ENCODE measurements at regions not wholly inside any gene's neighbourhood (a gene's known extent, or its start where the extent isn't known, plus 50 kb on each side); places are given as distances from the start of the nearest gene placed in this dataset.

DNA sequence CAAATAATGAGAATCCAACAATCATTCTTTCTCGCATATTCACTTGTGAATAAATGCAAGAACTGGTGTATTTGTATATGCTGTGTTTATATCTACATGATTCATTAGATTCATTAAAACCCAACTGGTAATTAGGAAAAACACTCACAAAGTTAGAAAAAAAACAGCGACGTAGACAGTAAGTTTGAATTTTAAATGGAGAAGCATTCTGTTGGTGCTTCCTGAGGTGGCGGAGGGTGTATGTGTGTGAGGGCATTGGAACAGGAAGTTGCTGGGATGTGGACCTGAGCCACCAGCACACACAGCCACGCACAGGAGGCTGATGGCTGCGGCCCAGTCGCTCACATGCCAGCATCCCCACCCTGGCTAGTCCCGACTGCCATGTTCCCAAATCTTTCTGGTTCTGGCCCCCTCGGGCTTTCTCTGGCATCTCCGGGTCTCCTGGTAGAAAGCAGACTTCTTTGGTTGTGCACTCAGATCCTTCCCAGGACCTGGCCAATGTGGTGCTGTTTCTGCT, 121.6 kb upstream of the IRF2BP2 start:
- Histone ChIP-seq H3K4me3 (ENCODE audit: low read length) (no peak overlapping the region), H3K79me2 (replicated peaks; ENCODE audit: insufficient read depth, low read length) (no peaks in the 10 kb centered on the region), H3K9me2 (ENCODE audit: insufficient read depth, low read length) (no peaks in the 10 kb centered on the region), H3K27ac (ENCODE audit: low read length) (no peak overlapping the region), H3K36me3 (ENCODE audit: insufficient read depth, low read length) (no peaks in the 10 kb centered on the region), H4K20me1 (ENCODE audit: insufficient read depth) (no peaks in the 10 kb centered on the region), H3K9me3 (ENCODE audit: low read length) (no peaks in the 10 kb centered on the region), H3K4me2 (ENCODE audit: low read length) (no peak overlapping the region), H3K9ac (ENCODE audit: low read length) (no peak overlapping the region), H3F3A (ENCODE audit: insufficient read depth, low read length, poor library complexity, severe bottlenecking) (peaks cover 7% of the 10 kb centered on the region), H2AFZ (ENCODE audit: low read depth, low read length) (no peak overlapping the region), H3K27me3 (ENCODE audit: insufficient read depth, low read depth, low read length) (no peaks in the 10 kb centered on the region)
- TF ChIP-seq, protein P1, sequence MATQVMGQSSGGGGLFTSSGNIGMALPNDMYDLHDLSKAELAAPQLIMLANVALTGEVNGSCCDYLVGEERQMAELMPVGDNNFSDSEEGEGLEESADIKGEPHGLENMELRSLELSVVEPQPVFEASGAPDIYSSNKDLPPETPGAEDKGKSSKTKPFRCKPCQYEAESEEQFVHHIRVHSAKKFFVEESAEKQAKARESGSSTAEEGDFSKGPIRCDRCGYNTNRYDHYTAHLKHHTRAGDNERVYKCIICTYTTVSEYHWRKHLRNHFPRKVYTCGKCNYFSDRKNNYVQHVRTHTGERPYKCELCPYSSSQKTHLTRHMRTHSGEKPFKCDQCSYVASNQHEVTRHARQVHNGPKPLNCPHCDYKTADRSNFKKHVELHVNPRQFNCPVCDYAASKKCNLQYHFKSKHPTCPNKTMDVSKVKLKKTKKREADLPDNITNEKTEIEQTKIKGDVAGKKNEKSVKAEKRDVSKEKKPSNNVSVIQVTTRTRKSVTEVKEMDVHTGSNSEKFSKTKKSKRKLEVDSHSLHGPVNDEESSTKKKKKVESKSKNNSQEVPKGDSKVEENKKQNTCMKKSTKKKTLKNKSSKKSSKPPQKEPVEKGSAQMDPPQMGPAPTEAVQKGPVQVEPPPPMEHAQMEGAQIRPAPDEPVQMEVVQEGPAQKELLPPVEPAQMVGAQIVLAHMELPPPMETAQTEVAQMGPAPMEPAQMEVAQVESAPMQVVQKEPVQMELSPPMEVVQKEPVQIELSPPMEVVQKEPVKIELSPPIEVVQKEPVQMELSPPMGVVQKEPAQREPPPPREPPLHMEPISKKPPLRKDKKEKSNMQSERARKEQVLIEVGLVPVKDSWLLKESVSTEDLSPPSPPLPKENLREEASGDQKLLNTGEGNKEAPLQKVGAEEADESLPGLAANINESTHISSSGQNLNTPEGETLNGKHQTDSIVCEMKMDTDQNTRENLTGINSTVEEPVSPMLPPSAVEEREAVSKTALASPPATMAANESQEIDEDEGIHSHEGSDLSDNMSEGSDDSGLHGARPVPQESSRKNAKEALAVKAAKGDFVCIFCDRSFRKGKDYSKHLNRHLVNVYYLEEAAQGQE (IDR thresholded peaks at IDR 0.05; ENCODE audit: borderline replicate concordance), result no peak
- TF ChIP-seq RAD21 (conservative IDR thresholded peaks at IDR 0.05) (no peak), MXI1 (conservative IDR thresholded peaks at IDR 0.05; ENCODE audit: poor library complexity, severe bottlenecking) (no peak), EZH2 (IDR thresholded peaks at IDR 0.05; ENCODE audit: borderline replicate concordance, insufficient read depth, low read length, poor library complexity, severe bottlenecking) (no peak), TAF1 (IDR thresholded peaks at IDR 0.05; ENCODE audit: low read depth) (no peak), EP300 (conservative IDR thresholded peaks at IDR 0.05; ENCODE audit: poor library complexity, severe bottlenecking) (no peak), POLR2AphosphoS5 (IDR thresholded peaks at IDR 0.05) (no peak), SMC3 (conservative IDR thresholded peaks at IDR 0.05; ENCODE audit: poor library complexity) (no peak)
- TF ChIP-seq, protein P2, sequence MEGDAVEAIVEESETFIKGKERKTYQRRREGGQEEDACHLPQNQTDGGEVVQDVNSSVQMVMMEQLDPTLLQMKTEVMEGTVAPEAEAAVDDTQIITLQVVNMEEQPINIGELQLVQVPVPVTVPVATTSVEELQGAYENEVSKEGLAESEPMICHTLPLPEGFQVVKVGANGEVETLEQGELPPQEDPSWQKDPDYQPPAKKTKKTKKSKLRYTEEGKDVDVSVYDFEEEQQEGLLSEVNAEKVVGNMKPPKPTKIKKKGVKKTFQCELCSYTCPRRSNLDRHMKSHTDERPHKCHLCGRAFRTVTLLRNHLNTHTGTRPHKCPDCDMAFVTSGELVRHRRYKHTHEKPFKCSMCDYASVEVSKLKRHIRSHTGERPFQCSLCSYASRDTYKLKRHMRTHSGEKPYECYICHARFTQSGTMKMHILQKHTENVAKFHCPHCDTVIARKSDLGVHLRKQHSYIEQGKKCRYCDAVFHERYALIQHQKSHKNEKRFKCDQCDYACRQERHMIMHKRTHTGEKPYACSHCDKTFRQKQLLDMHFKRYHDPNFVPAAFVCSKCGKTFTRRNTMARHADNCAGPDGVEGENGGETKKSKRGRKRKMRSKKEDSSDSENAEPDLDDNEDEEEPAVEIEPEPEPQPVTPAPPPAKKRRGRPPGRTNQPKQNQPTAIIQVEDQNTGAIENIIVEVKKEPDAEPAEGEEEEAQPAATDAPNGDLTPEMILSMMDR (IDR thresholded peaks at IDR 0.05; ENCODE audit: poor library complexity, severe bottlenecking), result no peak

DNA sequence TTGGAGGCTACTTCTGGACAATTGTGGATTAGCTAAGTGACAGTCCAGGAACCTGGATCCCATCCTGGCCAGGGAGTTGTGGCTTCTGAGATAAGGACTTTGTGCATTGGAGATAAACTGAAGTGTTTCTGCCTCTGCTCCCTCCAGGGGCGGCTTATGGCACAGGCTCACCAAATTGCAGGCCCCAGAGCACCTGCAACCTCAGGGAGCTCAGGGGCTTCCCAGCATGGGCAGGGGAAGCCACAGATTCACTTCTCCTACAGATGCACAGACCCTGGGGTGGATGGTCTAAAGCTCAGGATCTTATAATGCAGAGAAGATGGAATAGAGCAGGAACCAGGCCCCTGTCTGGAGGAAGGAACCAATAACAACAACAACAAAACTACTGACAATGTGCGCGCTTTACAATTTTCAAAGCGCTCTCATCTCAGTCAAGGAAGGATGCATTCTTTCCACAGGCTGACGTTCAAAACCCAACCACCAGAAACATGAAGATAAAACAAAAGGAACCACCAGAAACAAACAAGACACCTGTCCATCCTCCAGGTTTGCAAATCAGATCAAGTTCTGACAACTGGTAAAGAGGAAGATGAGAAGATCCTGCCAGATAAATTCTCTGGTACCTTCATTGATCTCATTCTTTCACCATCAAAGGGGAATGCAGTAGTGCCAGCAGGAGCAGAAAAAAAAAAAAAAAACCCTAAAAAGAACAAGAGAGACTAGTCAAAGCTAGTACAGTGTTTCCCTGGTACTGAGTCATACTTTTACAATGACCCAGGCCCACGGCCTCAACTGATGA, 121.0 kb upstream of the IRF2BP2 start:
- Histone ChIP-seq H3K4me2 (ENCODE audit: low read length) (no peak overlapping the region), H3K27me3 (ENCODE audit: insufficient read depth, low read depth, low read length) (no peaks in the 10 kb centered on the region), H3K9me2 (ENCODE audit: insufficient read depth, low read length) (no peaks in the 10 kb centered on the region), H3K9me3 (ENCODE audit: low read length) (no peaks in the 10 kb centered on the region), H3K79me2 (replicated peaks; ENCODE audit: insufficient read depth, low read length) (no peaks in the 10 kb centered on the region), H4K20me1 (ENCODE audit: insufficient read depth) (no peaks in the 10 kb centered on the region), H3K36me3 (ENCODE audit: insufficient read depth, low read length) (no peaks in the 10 kb centered on the region), H3K27ac (ENCODE audit: low read length) (no peak overlapping the region), H2AFZ (ENCODE audit: low read depth, low read length) (no peak overlapping the region), H3F3A (ENCODE audit: insufficient read depth, low read length, poor library complexity, severe bottlenecking) (peaks cover 9% of the 10 kb centered on the region), H3K4me3 (ENCODE audit: low read length) (no peak overlapping the region), H3K9ac (ENCODE audit: low read length) (no peak overlapping the region)
- TF ChIP-seq EZH2 (IDR thresholded peaks at IDR 0.05; ENCODE audit: borderline replicate concordance, insufficient read depth, low read length, poor library complexity, severe bottlenecking), result no peak
- TF ChIP-seq, protein P1 (IDR thresholded peaks at IDR 0.05; ENCODE audit: borderline replicate concordance), result no peak
- no peak for TF ChIP-seq POLR2AphosphoS5 (IDR thresholded peaks at IDR 0.05)
- no peak for TF ChIP-seq SMC3 (conservative IDR thresholded peaks at IDR 0.05; ENCODE audit: poor library complexity)
- TF ChIP-seq MXI1 (conservative IDR thresholded peaks at IDR 0.05; ENCODE audit: poor library complexity, severe bottlenecking), result no peak
- TF ChIP-seq, protein P2 (IDR thresholded peaks at IDR 0.05; ENCODE audit: poor library complexity, severe bottlenecking), result no peak
- TF ChIP-seq RAD21 (conservative IDR thresholded peaks at IDR 0.05), result no peak
- TF ChIP-seq TAF1 (IDR thresholded peaks at IDR 0.05; ENCODE audit: low read depth), result no peak
- TF ChIP-seq EP300 (conservative IDR thresholded peaks at IDR 0.05; ENCODE audit: poor library complexity, severe bottlenecking), result no peak

Data from neural cell (in vitro differentiated cells).